Activated T-cell treated with anti-CD3 and anti-CD28 coated beads for 48 hours (primary cell): ENCODE measurements at regions not wholly inside any gene's neighbourhood (a gene's known extent, or its start where the extent isn't known, plus 50 kb on each side); places are given as distances from the start of the nearest gene placed in this dataset.
"Not testable (repeated sequence)": the region's sequence is repeated elsewhere in the genome, so short reads cannot be mapped to it uniquely, and the experiment has no call there.

Experiments used
- DNase-seq: peaks from one replicate; pipeline ENCODE4 v3.0.0-alpha.2; 2020; ENCODE audit warnings: low read depth

DNA sequence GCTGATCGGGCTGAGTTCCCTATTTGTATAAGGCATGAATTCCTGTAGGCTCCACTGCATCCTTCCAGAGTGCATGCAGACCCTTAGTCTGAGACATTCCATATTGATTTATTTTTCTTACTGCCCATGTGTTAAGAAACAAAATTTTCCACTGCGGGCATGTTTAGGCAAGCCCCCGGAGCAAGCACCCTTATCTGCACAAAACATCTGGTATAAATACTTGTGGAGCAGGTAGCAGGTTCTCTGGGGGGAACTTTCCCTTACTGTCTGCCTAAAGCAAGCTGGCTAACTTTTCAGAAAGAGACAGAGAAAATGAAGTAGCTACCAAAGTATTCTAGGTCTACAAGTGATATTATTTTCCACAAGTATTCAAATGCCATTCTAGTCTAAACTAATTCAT lies 1338.5 kb upstream of the PCDH10 start:
- DNase-seq: not testable (repeated sequence)
